ENCODE measurements at regions not wholly inside any gene's neighbourhood (a gene's known extent, or its start where the extent isn't known, plus 50 kb on each side); places are given as distances from the start of the nearest gene placed in this dataset.

- peaks cover 13 to 15% (median 13%) of the 10 kb centered on the region in 3 donors for H3K4me1 ChIP-seq
- FAIRE-seq = no peak
- intact Hi-C loops (cut with DNase I) = no loop called here
- H3K4me3 ChIP-seq = no peak overlapping the region
- DNase-seq = no peak
- H3K27me3 ChIP-seq = no peaks in the 10 kb centered on the region
- WGBS, 2 donors = 93 to 94% methylated on average over 1 of the region's 1 CpG
- TF ChIP-seq, protein P1, sequence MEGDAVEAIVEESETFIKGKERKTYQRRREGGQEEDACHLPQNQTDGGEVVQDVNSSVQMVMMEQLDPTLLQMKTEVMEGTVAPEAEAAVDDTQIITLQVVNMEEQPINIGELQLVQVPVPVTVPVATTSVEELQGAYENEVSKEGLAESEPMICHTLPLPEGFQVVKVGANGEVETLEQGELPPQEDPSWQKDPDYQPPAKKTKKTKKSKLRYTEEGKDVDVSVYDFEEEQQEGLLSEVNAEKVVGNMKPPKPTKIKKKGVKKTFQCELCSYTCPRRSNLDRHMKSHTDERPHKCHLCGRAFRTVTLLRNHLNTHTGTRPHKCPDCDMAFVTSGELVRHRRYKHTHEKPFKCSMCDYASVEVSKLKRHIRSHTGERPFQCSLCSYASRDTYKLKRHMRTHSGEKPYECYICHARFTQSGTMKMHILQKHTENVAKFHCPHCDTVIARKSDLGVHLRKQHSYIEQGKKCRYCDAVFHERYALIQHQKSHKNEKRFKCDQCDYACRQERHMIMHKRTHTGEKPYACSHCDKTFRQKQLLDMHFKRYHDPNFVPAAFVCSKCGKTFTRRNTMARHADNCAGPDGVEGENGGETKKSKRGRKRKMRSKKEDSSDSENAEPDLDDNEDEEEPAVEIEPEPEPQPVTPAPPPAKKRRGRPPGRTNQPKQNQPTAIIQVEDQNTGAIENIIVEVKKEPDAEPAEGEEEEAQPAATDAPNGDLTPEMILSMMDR (IDR thresholded peaks at IDR 0.05) = no peak
- ATAC-seq = no peak
- H3K9me3 ChIP-seq = no peaks in the 10 kb centered on the region
- no peak overlapping the region for H3K27ac ChIP-seq
- no peaks in the 10 kb centered on the region for H3K36me3 ChIP-seq
Measured at GRCh38 chr10:78749898-78750297, 318.9 kb upstream of the ZMIZ1 start.

DNA sequence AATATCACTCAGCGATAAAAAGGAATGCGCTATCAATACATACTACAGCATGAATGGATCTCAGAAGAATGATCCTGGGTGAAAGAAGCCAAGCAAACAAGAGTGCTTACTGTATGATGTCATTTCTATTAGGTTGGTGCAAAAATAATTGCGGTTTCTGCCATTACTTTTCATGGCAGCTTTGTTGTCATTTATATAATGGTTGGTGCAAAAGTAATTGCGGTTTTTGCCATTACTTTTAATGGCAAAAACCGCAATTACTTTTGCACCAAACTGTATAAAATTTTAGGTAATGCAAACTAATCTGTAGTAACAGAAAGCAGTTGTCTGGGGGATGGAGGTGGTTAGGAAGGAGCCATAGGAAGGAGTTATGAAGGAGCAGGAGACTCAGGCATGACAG, 318.3 kb upstream of the ZMIZ1 start:
- no peak for FAIRE-seq
- Histone ChIP-seq H3K4me3 (no peak overlapping the region), H3K9me3 (no peaks in the 10 kb centered on the region), H3K4me1 (peaks cover 7 to 9% (median 8%) of the 10 kb centered on the region in 3 donors), H3K27ac (no peak overlapping the region), H3K27me3 (no peaks in the 10 kb centered on the region), H3K36me3 (no peaks in the 10 kb centered on the region)
- 64 to 65% methylated on average over 5 of the region's 5 CpGs for WGBS, 2 donors
- TF ChIP-seq, protein P1 (IDR thresholded peaks at IDR 0.05) = no peak
- no peak for DNase-seq
- ATAC-seq = no peak
- intact Hi-C loops (cut with DNase I) = no loop called here

- Histone ChIP-seq H3K27ac (no peak overlapping the region), H3K9me3 (no peaks in the 10 kb centered on the region), H3K36me3 (no peaks in the 10 kb centered on the region), H3K4me1 (no peaks in the 10 kb centered on the region), H3K4me3 (no peak overlapping the region), H3K27me3 (no peaks in the 10 kb centered on the region)
- TF ChIP-seq, protein P1 (IDR thresholded peaks at IDR 0.05) = no peak
- DNase-seq (peak in 1 of 6 donors; percentile 23), FAIRE-seq (no peak), ATAC-seq (no peak)
- intact Hi-C loops (cut with DNase I) = no loop called here
- 90% methylated on average over 9 of the region's 9 CpGs for WGBS, 2 donors
Measured at GRCh38 chr10:78751716-78752115, 317.1 kb upstream of the ZMIZ1 start.

- intact Hi-C loops (cut with DNase I) = no loop called here
- peak in 1 of 6 donors; percentile 13 for DNase-seq
- Histone ChIP-seq H3K36me3 (no peaks in the 10 kb centered on the region), H3K27ac (no peak overlapping the region), H3K4me1 (no peaks in the 10 kb centered on the region), H3K27me3 (no peaks in the 10 kb centered on the region), H3K9me3 (no peaks in the 10 kb centered on the region), H3K4me3 (no peak overlapping the region)
- no peak for FAIRE-seq
- TF ChIP-seq, protein P1 (IDR thresholded peaks at IDR 0.05) = no peak
- no peak for ATAC-seq
- 85% methylated on average over 3 of the region's 3 CpGs for WGBS, 2 donors
Measured at GRCh38 chr10:78752221-78752620, 316.5 kb upstream of the ZMIZ1 start.

- no peaks in the 10 kb centered on the region for H3K27me3 ChIP-seq
- H3K4me1 ChIP-seq = no peaks in the 10 kb centered on the region
- no peak for ATAC-seq
- no peak for FAIRE-seq
- WGBS, 2 donors = 87 to 88% methylated on average over 4 of the region's 4 CpGs
- H3K36me3 ChIP-seq = no peaks in the 10 kb centered on the region
- DNase-seq = peak in 1 of 6 donors; percentile 34
- no peaks in the 10 kb centered on the region for H3K9me3 ChIP-seq
- TF ChIP-seq, protein P1 (IDR thresholded peaks at IDR 0.05) = no peak
- no peak overlapping the region for H3K4me3 ChIP-seq
- intact Hi-C loops (cut with DNase I) = no loop called here
- no peak overlapping the region for H3K27ac ChIP-seq
Measured at GRCh38 chr10:78752708-78753107, 316.1 kb upstream of the ZMIZ1 start.

All from pancreas (tissue), 10 donors.